SK-N-MC (cell line): ENCODE measurements at regions not wholly inside any gene's neighbourhood (a gene's known extent, or its start where the extent isn't known, plus 50 kb on each side); places are given as distances from the start of the nearest gene placed in this dataset.

Experiments
- DNase-seq: peaks from one replicate; pipeline ENCODE4 v3.0.0-alpha.2; 2011; ENCODE audit warnings: low read depth, low spot score
- H3K27ac ChIP-seq: fragments of 200-600 bp; sonication (generic); 2 replicates; pipeline ENCODE4 v1.5.1; 2016; ENCODE audit warnings: mixed run types
- H3K36me3 ChIP-seq: fragments of 200-600 bp; sonication (generic); 2 replicates; pipeline ENCODE4 v1.6.1; 2017; ENCODE audit warnings: antibody characterized with exemption, low read length, mixed read lengths; ENCODE audit not compliant: insufficient read depth
- H3K4me3 ChIP-seq: fragments of 200-600 bp; sonication (generic); 2 replicates; pipeline ENCODE4 v1.5.1; 2016
- H3K9ac ChIP-seq: fragments of 200-600 bp; sonication (generic); 2 replicates; pipeline ENCODE4 v1.8.0; 2017; ENCODE audit warnings: mixed run types, mixed read lengths; ENCODE audit not compliant: insufficient read length
- H3K9me3 ChIP-seq: fragments of 200-600 bp; sonication (generic); 2 replicates; pipeline ENCODE4 v1.6.1; 2017; ENCODE audit warnings: low read depth, mild to moderate bottlenecking, antibody characterized with exemption, low read length, moderate library complexity, mixed read lengths
- EZH2 ChIP-seq: fragments of 200-600 bp; sonication (generic); IDR thresholded peaks from one replicate; pipeline ENCODE4 v1.6.1; 2017; ENCODE audit warnings: antibody characterized with exemption
- FOXP2 ChIP-seq: optimal IDR thresholded peaks from 2 replicates; pipeline ENCODE3; 2011; ENCODE audit warnings: mild to moderate bottlenecking, moderate library complexity; ENCODE audit not compliant: insufficient read depth; ENCODE audit errors: extremely low read length, control extremely low read depth
- POLR2AphosphoS5 ChIP-seq: IDR thresholded peaks from 2 replicates; pipeline ENCODE4 v1.6.1; 2012; ENCODE audit warnings: mild to moderate bottlenecking, low read depth, low read length, borderline replicate concordance

DNA sequence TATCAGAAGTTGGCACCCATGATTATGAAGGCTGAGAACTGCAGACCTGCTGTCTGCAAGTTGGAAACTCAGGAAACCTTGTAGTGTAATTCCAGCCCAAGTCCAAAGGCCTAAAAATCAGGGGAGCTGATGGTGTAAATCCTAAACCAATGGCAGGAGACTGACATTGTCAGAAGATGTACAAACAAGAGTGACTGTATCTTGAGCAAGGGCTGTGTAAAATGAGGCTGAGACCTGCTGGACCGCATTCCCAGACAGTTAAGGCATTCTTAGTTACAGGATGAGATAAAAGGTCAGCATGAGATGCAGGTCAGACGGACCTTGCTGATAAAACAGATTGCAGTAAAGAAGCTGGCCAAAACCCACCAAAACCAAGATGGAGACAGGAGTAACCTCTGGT lies 147.7 kb downstream of the COG6 start:
- Histone ChIP-seq H3K4me3 (no peak overlapping the region), H3K9me3 (no peaks in the 10 kb centered on the region), H3K36me3 (no peaks in the 10 kb centered on the region), H3K27ac (no peak overlapping the region), H3K9ac (no peak overlapping the region)
- no peak for DNase-seq
- TF ChIP-seq FOXP2 (no peak), EZH2 (no peak)

DNA sequence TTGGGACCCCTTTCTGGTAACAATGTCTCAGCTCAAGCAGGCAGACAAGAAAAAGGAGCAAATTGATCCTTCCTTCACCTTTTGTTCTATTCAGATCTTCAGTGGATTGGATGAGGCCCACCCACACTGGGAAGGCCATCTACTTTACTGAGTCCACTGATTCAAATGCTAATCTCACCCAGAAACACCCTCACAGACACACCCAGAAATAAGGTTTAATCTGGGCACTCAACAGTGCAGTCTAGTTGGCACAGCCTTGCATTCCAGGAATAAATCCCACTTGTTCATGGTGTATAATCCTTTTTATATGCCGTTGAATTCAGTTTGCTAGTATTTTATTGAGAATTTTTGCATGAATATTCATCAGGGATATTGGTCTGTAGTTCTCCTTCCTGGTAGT lies 148.4 kb downstream of the COG6 start:
- DNase-seq = no peak
- Histone ChIP-seq H3K9me3 (no peaks in the 10 kb centered on the region), H3K27ac (no peak overlapping the region), H3K4me3 (no peak overlapping the region), H3K36me3 (no peaks in the 10 kb centered on the region), H3K9ac (no peak overlapping the region)
- no peak for TF ChIP-seq FOXP2
- TF ChIP-seq EZH2 = no peak
- no peak for TF ChIP-seq POLR2AphosphoS5

DNA sequence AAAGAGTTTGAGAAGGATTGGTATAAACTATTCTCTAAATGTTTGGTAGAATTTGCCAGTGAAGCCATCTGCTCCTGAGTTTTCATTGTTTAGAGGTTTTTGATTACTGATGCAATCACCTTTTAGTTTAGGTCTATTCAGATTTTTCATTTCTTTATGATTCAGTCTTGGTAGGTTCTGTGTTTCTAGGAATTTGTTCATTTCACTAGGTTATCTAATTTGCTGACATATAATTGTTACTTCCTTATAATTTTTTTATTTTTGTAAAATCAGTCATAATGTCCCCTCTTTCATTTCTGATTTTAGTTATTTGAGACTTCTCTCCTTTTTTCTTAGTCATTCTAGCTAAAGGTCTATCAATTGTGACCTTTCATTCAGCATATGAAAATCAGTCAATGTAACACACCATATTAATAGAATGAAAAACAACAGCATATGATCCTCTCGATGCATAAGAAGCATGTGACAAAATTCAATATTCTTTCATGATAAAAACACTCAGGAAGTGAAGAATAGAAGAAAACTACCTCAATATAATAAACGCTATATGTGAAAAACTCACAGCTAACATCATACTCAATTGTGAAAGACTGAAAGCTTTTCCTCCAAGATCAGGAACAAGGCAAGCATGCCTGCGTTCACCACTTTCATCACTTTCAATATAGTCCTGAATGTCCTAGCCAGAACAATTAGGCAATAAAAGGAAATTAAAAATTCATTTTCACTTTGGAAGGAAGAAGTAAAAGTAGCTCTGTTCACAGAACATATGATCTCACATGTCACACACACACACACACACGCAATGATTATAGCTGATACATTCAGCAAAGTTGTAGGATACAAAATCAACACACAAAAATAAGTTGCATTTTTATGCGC lies 149.1 kb downstream of the COG6 start:
- no peak for DNase-seq
- no peak overlapping the region for H3K9ac ChIP-seq

DNA sequence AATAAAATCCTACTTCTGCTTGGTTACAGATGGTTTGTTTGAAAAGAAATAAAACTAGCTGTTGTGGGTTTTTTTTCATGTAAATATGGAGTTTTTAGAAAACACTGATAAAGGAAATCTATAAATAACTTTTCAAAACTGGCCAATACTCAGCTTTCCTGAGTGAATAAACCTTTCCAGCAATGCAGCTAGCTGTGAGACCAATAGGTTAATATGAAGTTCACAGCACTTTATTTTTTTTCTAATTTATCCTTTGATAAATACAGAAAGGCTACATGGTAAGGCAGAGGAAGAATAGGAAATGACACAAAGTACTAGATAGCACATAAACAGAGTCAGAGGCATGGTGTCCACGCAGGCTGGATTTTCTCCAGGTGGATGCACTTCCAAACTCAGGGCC lies 154.0 kb downstream of the COG6 start:
- no peak overlapping the region for H3K4me3 ChIP-seq
- TF ChIP-seq EZH2 (no peak), FOXP2 (no peak), POLR2AphosphoS5 (no peak)
- H3K27ac ChIP-seq = no peak overlapping the region
- no peak overlapping the region for H3K9ac ChIP-seq
- no peak for DNase-seq
- H3K36me3 ChIP-seq = no peaks in the 10 kb centered on the region
- H3K9me3 ChIP-seq = no peaks in the 10 kb centered on the region

More for the DNA sequence above, 149.1 kb downstream of the COG6 start:
- no peak overlapping the region for H3K4me3 ChIP-seq
- no peaks in the 10 kb centered on the region for H3K9me3 ChIP-seq
- no peak for TF ChIP-seq FOXP2
- TF ChIP-seq POLR2AphosphoS5 = no peak
- TF ChIP-seq EZH2 = no peak
- H3K36me3 ChIP-seq = no peaks in the 10 kb centered on the region
- H3K27ac ChIP-seq = no peak overlapping the region

DNA sequence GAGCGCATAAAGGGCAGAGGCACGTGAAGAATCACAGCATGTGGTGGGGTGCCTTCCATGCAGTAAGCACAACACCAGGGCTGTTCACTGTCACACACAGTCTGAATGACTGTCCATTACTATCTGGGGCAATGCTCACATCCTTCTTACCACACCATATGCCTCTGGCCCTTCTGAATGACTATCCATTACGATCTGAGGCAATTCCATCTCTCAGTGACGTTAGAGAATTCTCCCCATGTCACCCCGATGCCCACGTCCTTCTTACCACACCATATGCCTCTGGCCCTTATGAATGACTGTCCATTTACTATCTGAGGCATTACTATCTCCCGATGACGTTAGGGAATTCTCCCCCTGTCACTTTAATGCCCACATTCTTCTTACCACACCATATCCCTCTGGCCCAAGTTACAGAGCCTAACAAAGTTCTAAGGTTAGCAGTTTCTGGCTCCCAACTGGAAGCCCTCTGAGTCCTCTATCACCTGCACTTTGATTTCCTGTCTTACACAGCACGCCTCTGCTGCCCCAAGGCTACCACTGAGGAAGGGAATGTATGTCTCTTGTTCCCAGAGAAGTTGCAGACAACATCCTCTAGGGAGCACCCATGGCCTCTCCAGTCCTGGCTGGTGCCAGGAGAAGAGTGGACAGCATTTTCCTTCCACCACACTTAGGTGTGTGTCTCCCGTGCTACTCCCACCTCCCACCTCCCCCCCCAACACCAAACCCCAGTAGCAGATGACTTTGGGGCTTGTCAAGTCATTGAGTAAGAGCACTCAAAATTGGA lies 154.8 kb downstream of the COG6 start:
- Histone ChIP-seq H3K9ac (no peak overlapping the region), H3K36me3 (no peaks in the 10 kb centered on the region), H3K27ac (no peak overlapping the region), H3K9me3 (no peaks in the 10 kb centered on the region), H3K4me3 (no peak overlapping the region)
- no peak for DNase-seq
- TF ChIP-seq POLR2AphosphoS5 = no peak
- no peak for TF ChIP-seq FOXP2
- TF ChIP-seq EZH2 = no peak

DNA sequence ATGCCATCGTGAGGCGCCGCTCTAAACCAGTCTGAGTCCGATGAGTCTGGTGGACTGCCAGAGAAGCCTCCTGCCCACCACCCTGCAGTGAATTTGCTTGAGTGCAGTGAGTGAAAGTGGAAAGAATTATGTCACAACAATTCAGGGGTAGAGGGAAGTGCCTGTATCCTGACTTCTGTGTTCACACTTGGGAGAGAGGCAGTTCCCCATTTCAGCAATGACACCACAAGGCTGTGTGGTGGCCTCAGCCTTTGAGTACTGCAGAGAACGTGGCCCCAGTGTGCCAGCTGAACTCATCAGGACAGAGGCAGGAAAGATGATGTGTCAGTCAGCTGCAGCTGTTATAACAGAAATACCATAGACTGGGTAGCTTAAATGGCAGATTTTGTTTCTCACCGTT lies 155.6 kb downstream of the COG6 start:
- TF ChIP-seq FOXP2 (no peak), POLR2AphosphoS5 (no peak), EZH2 (no peak)
- no peak for DNase-seq
- no peak overlapping the region for H3K9ac ChIP-seq

DNA sequence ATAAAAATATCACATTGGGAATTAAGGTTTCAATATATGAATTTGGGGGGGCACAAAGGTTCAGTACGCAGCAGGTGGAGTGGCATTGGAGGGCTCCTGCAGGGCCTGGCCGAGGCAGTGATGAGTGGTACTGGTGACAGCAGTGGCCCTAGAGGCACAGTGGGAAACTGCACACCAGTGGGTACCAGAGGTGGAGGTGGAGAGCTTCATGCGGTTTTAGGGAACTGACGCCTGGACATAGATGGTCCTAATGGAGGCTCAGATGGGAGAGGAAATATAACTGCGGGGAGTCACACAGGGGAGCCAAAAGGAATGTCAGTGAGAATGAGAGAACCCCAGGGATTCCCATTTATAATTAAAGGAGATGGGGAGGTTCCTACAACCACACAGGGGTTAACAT lies 156.2 kb downstream of the COG6 start:
- no peak overlapping the region for H3K27ac ChIP-seq
- DNase-seq = no peak
- TF ChIP-seq FOXP2 (no peak), POLR2AphosphoS5 (no peak), EZH2 (no peak)
- no peaks in the 10 kb centered on the region for H3K9me3 ChIP-seq
- H3K4me3 ChIP-seq = no peak overlapping the region
- H3K9ac ChIP-seq = no peak overlapping the region
- no peaks in the 10 kb centered on the region for H3K36me3 ChIP-seq

More for the DNA sequence above, 155.6 kb downstream of the COG6 start:
- H3K27ac ChIP-seq = no peak overlapping the region
- H3K4me3 ChIP-seq = no peak overlapping the region
- H3K9me3 ChIP-seq = no peaks in the 10 kb centered on the region
- no peaks in the 10 kb centered on the region for H3K36me3 ChIP-seq

DNA sequence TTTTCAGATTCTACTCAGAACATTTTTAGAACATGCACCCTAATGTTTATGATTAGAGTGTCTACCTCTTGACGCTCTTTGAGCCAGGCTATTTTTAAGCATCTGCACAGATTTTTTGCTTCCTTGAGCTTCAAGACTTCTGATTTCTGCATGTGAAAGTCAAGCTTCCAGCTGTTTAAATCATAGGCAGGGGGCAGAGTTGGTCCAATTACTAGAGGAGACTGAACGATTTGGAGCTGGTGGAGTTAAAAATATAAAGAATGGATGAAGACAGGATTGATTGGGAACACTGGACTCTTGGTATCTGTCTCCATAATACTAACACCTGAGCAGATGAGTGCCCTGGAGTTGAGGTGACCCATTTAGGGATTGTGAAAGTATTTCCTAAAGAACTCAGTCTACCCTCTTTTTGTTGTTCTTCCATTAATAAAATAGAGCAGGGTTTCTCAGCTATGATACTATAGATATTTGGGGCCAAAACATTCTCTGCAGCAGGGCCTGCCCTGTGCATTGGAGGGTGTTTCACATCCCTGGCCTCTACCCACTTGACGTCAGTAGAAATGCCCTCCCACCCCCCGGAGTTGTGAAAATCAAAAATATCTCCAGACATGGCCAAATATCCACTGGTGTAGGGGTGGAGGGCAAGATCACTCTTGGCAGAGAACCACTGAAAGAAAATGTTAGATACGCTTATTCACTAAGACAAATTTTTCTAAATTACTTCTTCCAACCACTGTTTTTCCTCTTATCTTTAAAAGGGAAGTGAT lies 160.1 kb downstream of the COG6 start:
- no peak for DNase-seq
- TF ChIP-seq FOXP2 (no peak), EZH2 (no peak), POLR2AphosphoS5 (no peak)
- Histone ChIP-seq H3K27ac (no peak overlapping the region), H3K36me3 (no peaks in the 10 kb centered on the region), H3K9ac (no peak overlapping the region), H3K4me3 (no peak overlapping the region), H3K9me3 (no peaks in the 10 kb centered on the region)
